ENCODE measurements at regions not wholly inside any gene's neighbourhood (a gene's known extent, or its start where the extent isn't known, plus 50 kb on each side); places are given as distances from the start of the nearest gene placed in this dataset.

GRCh38 chrX:68916891-68917290 is 88.1 kb downstream of the EFNB1 start:
- Histone ChIP-seq H3K4me3 (ENCODE audit: low read length) (no peak overlapping the region), H3F3A (ENCODE audit: insufficient read depth, low read length) (no peaks in the 10 kb centered on the region), H3K79me2 (ENCODE audit: low read length) (no peaks in the 10 kb centered on the region), H3K36me3 (replicated peaks; ENCODE audit: insufficient read depth, low read length) (no peaks in the 10 kb centered on the region), H3K27me3 (replicated peaks; ENCODE audit: insufficient read depth, low read length) (no peaks in the 10 kb centered on the region), H2AFZ (ENCODE audit: low read length) (no peak overlapping the region), H3K4me1 (ENCODE audit: low read length) (no peaks in the 10 kb centered on the region), H3K9ac (ENCODE audit: low read length) (no peak overlapping the region), H3K4me2 (ENCODE audit: low read depth, low read length) (no peak overlapping the region), H4K20me1 (ENCODE audit: insufficient read depth, low read length) (no peaks in the 10 kb centered on the region), H3K9me2 (replicated peaks; ENCODE audit: insufficient read depth, low read length) (no peaks in the 10 kb centered on the region), H3K27ac (ENCODE audit: low read length) (no peak overlapping the region), H3K9me3 (replicated peaks; ENCODE audit: insufficient read depth, low read length) (no peaks in the 10 kb centered on the region)
- no peak for TF ChIP-seq EZH2 (optimal IDR thresholded peaks at IDR 0.05; ENCODE audit: low read depth, low read length)
- TF ChIP-seq CTCF (IDR thresholded peaks at IDR 0.05; ENCODE audit: low read length) = no peak
- TF ChIP-seq EZH2phosphoT487 (IDR thresholded peaks at IDR 0.05; ENCODE audit: low read length) = no peak
- no peak for DNase-seq

- H3K9me3 ChIP-seq (replicated peaks; ENCODE audit: insufficient read depth, low read length) = no peaks in the 10 kb centered on the region
Observed at GRCh38 chrX:68915778-68916177, 87.0 kb downstream of the EFNB1 start.

GRCh38 chrX:68914479-68914946 is 85.7 kb downstream of the EFNB1 start:
- Histone ChIP-seq H3K36me3 (replicated peaks; ENCODE audit: insufficient read depth, low read length) (no peaks in the 10 kb centered on the region), H3K79me2 (ENCODE audit: low read length) (no peaks in the 10 kb centered on the region), H3K4me3 (ENCODE audit: low read length) (no peak overlapping the region), H3K4me1 (ENCODE audit: low read length) (no peaks in the 10 kb centered on the region), H3K27me3 (replicated peaks; ENCODE audit: insufficient read depth, low read length) (no peaks in the 10 kb centered on the region), H3K9ac (ENCODE audit: low read length) (no peak overlapping the region), H3K9me2 (replicated peaks; ENCODE audit: insufficient read depth, low read length) (no peaks in the 10 kb centered on the region), H3K4me2 (ENCODE audit: low read depth, low read length) (no peak overlapping the region), H3K9me3 (replicated peaks; ENCODE audit: insufficient read depth, low read length) (no peaks in the 10 kb centered on the region), H3K27ac (ENCODE audit: low read length) (no peak overlapping the region), H4K20me1 (ENCODE audit: insufficient read depth, low read length) (no peaks in the 10 kb centered on the region), H3F3A (ENCODE audit: insufficient read depth, low read length) (no peaks in the 10 kb centered on the region), H2AFZ (ENCODE audit: low read length) (no peak overlapping the region)
- TF ChIP-seq EZH2phosphoT487 (IDR thresholded peaks at IDR 0.05; ENCODE audit: low read length) = no peak
- no peak for TF ChIP-seq CTCF (IDR thresholded peaks at IDR 0.05; ENCODE audit: low read length)
- no peak for TF ChIP-seq EZH2 (optimal IDR thresholded peaks at IDR 0.05; ENCODE audit: low read depth, low read length)
- DNase-seq = no peak

More at GRCh38 chrX:68915778-68916177, 87.0 kb downstream of the EFNB1 start:
- no peaks in the 10 kb centered on the region for H3K36me3 ChIP-seq (replicated peaks; ENCODE audit: insufficient read depth, low read length)
- H3K9ac ChIP-seq (ENCODE audit: low read length) = no peak overlapping the region
- no peaks in the 10 kb centered on the region for H3K4me1 ChIP-seq (ENCODE audit: low read length)
- H3K4me2 ChIP-seq (ENCODE audit: low read depth, low read length) = no peak overlapping the region
- H4K20me1 ChIP-seq (ENCODE audit: insufficient read depth, low read length) = no peaks in the 10 kb centered on the region
- no peak overlapping the region for H3K27ac ChIP-seq (ENCODE audit: low read length)
- H2AFZ ChIP-seq (ENCODE audit: low read length) = no peak overlapping the region
- H3K9me2 ChIP-seq (replicated peaks; ENCODE audit: insufficient read depth, low read length) = no peaks in the 10 kb centered on the region
- no peak overlapping the region for H3K4me3 ChIP-seq (ENCODE audit: low read length)
- no peaks in the 10 kb centered on the region for H3K79me2 ChIP-seq (ENCODE audit: low read length)
- TF ChIP-seq EZH2 (optimal IDR thresholded peaks at IDR 0.05; ENCODE audit: low read depth, low read length) = no peak
- peak; percentile 26 for DNase-seq
- H3F3A ChIP-seq (ENCODE audit: insufficient read depth, low read length) = no peaks in the 10 kb centered on the region
- H3K27me3 ChIP-seq (replicated peaks; ENCODE audit: insufficient read depth, low read length) = no peaks in the 10 kb centered on the region

GRCh38 chrX:68913249-68913547 is 84.4 kb downstream of the EFNB1 start:
- Histone ChIP-seq H3K4me2 (ENCODE audit: low read depth, low read length) (no peak overlapping the region), H3K27ac (ENCODE audit: low read length) (no peak overlapping the region), H2AFZ (ENCODE audit: low read length) (no peak overlapping the region), H3K9me2 (replicated peaks; ENCODE audit: insufficient read depth, low read length) (no peaks in the 10 kb centered on the region), H3K9me3 (replicated peaks; ENCODE audit: insufficient read depth, low read length) (no peaks in the 10 kb centered on the region), H3K36me3 (replicated peaks; ENCODE audit: insufficient read depth, low read length) (no peaks in the 10 kb centered on the region), H4K20me1 (ENCODE audit: insufficient read depth, low read length) (no peaks in the 10 kb centered on the region), H3K9ac (ENCODE audit: low read length) (no peak overlapping the region), H3F3A (ENCODE audit: insufficient read depth, low read length) (no peaks in the 10 kb centered on the region), H3K27me3 (replicated peaks; ENCODE audit: insufficient read depth, low read length) (no peaks in the 10 kb centered on the region), H3K4me3 (ENCODE audit: low read length) (no peak overlapping the region), H3K79me2 (ENCODE audit: low read length) (no peaks in the 10 kb centered on the region), H3K4me1 (ENCODE audit: low read length) (no peaks in the 10 kb centered on the region)
- TF ChIP-seq CTCF (IDR thresholded peaks at IDR 0.05; ENCODE audit: low read length) (no peak), EZH2 (optimal IDR thresholded peaks at IDR 0.05; ENCODE audit: low read depth, low read length) (no peak), EZH2phosphoT487 (IDR thresholded peaks at IDR 0.05; ENCODE audit: low read length) (no peak)
- DNase-seq = no peak

All from MM.1S (cell line).